ENCODE measurements at regions not wholly inside any gene's neighbourhood (a gene's known extent, or its start where the extent isn't known, plus 50 kb on each side); places are given as distances from the start of the nearest gene placed in this dataset.
A peak's percentile ranks its signal among the peaks of the same experiment; 100 is the strongest.

GRCh38 chr9:91089405-91090129 lies 272.2 kb downstream of the AUH start:
- Histone ChIP-seq H3K4me3 (ENCODE audit: low read depth, low read length) (no peak overlapping the region), H3K36me3 (no peaks in the 10 kb centered on the region), H3K27me3 (no peaks in the 10 kb centered on the region), H3K4me1 (no peaks in the 10 kb centered on the region), H3K9me3 (no peaks in the 10 kb centered on the region)
- no peak for DNase-seq
- peak; percentile 25 for TF ChIP-seq CTCF (IDR thresholded peaks at IDR 0.05; ENCODE audit: low read depth, low read length)

GRCh38 chr9:91090130-91090410 lies 271.6 kb downstream of the AUH start:
- Histone ChIP-seq H3K9me3 (no peaks in the 10 kb centered on the region), H3K4me3 (ENCODE audit: low read depth, low read length) (no peak overlapping the region), H3K36me3 (no peaks in the 10 kb centered on the region), H3K27me3 (no peaks in the 10 kb centered on the region), H3K4me1 (no peaks in the 10 kb centered on the region)
- no peak for TF ChIP-seq CTCF (IDR thresholded peaks at IDR 0.05; ENCODE audit: low read depth, low read length)
- no peak for DNase-seq

GRCh38 chr9:91092214-91092613 lies 269.5 kb downstream of the AUH start:
- Histone ChIP-seq H3K27me3 (no peaks in the 10 kb centered on the region), H3K36me3 (no peaks in the 10 kb centered on the region), H3K9me3 (no peaks in the 10 kb centered on the region), H3K4me3 (ENCODE audit: low read depth, low read length) (no peak overlapping the region), H3K4me1 (no peaks in the 10 kb centered on the region)
- DNase-seq: no peak
- no peak for TF ChIP-seq CTCF (IDR thresholded peaks at IDR 0.05; ENCODE audit: low read depth, low read length)

GRCh38 chr9:91094324-91095088 lies 267.2 kb downstream of the AUH start:
- no peaks in the 10 kb centered on the region for H3K9me3 ChIP-seq
- H3K36me3 ChIP-seq: no peaks in the 10 kb centered on the region
- no peak for TF ChIP-seq CTCF (IDR thresholded peaks at IDR 0.05; ENCODE audit: low read depth, low read length)
- DNase-seq: no peak
- no peaks in the 10 kb centered on the region for H3K4me1 ChIP-seq
- H3K27me3 ChIP-seq: no peaks in the 10 kb centered on the region
- no peak overlapping the region for H3K4me3 ChIP-seq (ENCODE audit: low read depth, low read length)

GRCh38 chr9:91098203-91098850 lies 263.4 kb downstream of the AUH start:
- Histone ChIP-seq H3K36me3 (no peaks in the 10 kb centered on the region), H3K27me3 (no peaks in the 10 kb centered on the region), H3K4me3 (ENCODE audit: low read depth, low read length) (no peak overlapping the region), H3K4me1 (peaks cover 4% of the 10 kb centered on the region; the same call in 1 of the 2 replicates), H3K9me3 (no peaks in the 10 kb centered on the region)
- TF ChIP-seq CTCF (IDR thresholded peaks at IDR 0.05; ENCODE audit: low read depth, low read length): no peak
- no peak for DNase-seq

GRCh38 chr9:91099436-91099835 lies 262.3 kb downstream of the AUH start:
- H3K9me3 ChIP-seq: no peaks in the 10 kb centered on the region

More at GRCh38 chr9:91099436-91099835, 262.3 kb downstream of the AUH start:
- Histone ChIP-seq H3K36me3 (no peaks in the 10 kb centered on the region), H3K27me3 (no peaks in the 10 kb centered on the region), H3K4me3 (ENCODE audit: low read depth, low read length) (no peak overlapping the region), H3K4me1 (peaks cover 4% of the 10 kb centered on the region; the same call in 1 of the 2 replicates)
- no peak for DNase-seq
- TF ChIP-seq CTCF (IDR thresholded peaks at IDR 0.05; ENCODE audit: low read depth, low read length): no peak

Data from BE2C (cell line).